Midbrain (tissue), 1 donor: ENCODE measurements at regions not wholly inside any gene's neighbourhood (a gene's known extent, or its start where the extent isn't known, plus 50 kb on each side); places are given as distances from the start of the nearest gene placed in this dataset.

Source experiments
- DNase-seq: peaks from one replicate; lab custom pipeline; 2025; lab: John Stamatoyannopoulos, UW

GRCh38 chr4:14841801-14842768 lies 160.2 kb upstream of the CPEB2 start:
- DNase-seq: no peak

DNA sequence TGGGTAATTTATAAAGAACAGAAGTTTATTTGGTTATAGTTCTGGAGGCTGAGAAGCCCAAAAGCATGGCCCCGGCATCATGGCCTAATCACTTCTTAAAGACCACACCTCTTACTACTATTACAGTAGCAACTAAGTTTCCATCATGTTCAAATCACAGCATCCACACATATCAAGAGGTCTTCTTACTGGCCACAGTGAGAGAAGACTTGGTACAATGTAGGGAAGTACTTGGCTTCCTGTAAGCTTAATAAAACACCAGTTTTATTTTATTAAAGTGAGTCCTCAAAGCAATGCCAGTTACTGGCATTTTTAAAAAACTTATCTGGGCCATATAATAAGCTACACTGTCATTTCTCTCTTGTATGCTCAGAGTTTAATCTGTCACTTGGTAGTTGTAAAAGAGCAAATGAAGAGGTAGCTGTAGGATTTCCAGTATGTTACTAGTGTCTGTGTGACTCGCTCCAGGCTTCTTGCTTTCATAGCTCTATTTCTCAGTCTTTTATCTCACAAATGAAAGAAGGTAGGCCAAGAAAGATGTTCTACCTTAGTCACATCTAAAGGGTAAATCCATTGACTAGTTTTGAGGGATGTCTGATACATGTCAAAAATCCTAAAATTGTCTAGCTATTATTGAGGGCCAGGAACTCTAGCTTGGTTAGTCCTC lies 159.2 kb upstream of the CPEB2 start:
- no peak for DNase-seq

DNA sequence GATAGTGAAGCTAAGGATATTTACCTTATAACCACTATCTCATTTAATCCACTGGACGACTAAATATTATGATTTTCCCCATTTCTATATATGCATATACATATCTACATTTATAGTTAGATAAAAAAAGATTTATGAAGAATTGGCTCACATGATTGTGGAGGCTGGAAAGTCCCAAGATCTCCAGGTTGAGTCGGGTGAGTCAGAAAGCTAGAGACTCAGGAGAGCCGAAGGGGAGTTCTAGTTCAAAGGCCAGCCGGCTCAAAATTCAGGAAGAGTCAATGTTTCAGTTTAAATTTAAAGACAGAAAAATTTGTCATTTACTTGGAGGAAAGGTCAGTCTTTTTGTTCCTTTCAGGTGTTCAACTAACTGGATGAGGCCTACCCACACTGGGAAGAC lies 158.2 kb upstream of the CPEB2 start:
- no peak for DNase-seq

GRCh38 chr4:14848229-14848628 lies 154.1 kb upstream of the CPEB2 start:
- DNase-seq: no peak

DNA sequence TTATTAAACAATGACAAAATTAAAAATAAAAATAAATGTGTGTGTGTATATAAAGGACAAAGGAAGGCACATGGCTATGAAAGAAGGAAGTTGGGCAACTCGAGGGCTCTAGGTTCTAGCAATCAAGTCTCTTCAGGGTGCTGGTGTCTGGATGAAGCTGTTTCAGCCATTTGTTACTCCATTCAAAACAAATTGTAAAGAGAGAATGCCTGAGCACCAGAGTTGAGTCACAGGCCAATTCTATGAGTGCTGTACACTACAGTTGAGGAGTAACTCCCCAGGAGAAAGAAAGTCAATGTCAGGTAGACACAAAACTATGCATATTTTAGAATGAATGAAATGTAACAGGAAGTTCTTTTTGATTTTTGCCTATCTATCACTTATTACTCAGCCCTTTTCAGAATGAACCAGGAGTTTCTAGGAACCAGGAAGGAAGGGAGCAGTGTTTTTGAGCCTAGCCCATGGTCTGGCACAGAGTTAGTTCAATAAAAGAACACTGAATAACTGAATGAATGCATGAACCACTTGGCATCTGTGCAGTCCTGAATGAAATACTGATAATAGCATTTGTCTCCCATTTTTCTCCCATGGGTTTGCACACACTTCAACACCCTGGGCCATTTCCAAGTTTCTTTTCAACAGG lies 151.7 kb upstream of the CPEB2 start:
- no peak for DNase-seq

GRCh38 chr4:14853176-14853943 lies 148.9 kb upstream of the CPEB2 start:
- DNase-seq: no peak

DNA sequence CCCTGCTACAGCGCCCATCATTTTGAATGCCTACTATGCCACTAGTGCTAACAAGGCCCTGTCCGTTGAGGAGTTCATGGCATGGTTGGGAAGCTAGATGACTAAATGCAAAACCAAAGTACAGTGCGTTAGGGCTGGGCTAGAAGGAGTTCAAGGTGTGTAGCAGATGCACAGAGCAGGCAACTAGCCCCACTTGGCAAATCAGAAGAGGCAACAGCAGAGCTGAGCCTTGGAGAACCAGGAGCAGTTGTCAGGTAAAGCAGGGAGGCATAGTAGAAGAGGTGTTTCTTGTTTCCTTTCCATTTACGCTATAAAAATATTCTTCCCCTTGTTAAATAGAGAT lies 146.6 kb upstream of the CPEB2 start:
- no peak for DNase-seq

- DNase-seq: no peak
Measured at GRCh38 chr4:14856062-14856933, 146.0 kb upstream of the CPEB2 start.

DNA sequence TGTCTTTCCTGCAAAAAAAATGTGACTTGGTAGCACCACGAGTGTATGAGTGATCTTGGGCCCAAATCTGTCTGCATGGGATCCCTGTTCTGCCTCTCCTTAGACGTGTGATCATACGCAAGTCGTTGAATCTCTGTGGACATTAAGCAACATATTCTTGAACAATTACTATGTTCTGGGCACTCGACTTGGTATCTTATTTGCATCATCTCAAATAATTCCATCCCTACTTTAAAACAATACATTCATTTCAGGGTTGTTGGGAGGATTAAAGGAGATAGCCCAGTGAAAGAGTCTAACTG lies 145.4 kb upstream of the CPEB2 start:
- DNase-seq: no peak

GRCh38 chr4:14857475-14857874 lies 144.8 kb upstream of the CPEB2 start:
- no peak for DNase-seq

DNA sequence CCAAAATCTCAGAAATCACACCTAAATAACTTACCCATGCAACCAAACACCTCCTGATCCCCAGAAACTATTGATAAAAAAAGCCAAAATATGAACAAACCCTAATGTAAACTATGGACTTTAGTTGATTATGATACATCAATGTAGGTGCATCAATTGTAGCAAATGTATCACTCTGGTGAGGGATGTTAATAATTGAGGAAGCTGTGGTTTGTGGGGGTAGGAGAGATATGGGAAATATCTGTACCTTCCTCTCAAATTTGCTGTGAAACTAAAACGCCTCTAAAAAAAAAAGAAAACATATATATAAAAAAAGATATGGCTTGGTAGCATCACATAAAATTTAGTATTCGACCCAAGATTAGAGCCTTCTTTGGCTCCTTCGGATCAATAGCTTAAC lies 144.3 kb upstream of the CPEB2 start:
- DNase-seq: no peak

DNA sequence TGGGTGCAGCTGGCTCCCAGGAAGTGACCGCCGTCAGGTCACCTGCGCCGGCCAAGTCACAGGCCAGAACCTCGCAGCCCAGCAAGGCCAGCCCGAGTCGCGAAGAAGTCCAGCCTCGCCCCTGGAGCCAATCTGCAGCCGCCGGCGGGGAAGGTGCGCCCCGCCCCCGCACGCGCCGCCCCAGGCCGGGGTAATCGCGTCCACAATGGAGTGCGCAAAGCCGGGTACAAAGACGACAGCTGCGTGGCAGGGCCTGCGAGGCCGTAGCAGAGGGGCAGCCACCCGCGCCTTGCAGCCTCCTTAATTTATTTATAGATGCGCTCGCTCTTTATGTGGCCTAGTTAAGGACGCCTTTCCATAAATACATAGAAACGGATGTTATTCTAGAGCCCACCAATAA lies 139.4 kb upstream of the CPEB2 start:
- no peak for DNase-seq

GRCh38 chr4:14863418-14864364 lies 138.6 kb upstream of the CPEB2 start:
- DNase-seq: no peak

GRCh38 chr4:14864365-14865030 lies 137.8 kb upstream of the CPEB2 start:
- peak; percentile 24 for DNase-seq

GRCh38 chr4:14865031-14865366 lies 137.3 kb upstream of the CPEB2 start:
- DNase-seq: no peak

DNA sequence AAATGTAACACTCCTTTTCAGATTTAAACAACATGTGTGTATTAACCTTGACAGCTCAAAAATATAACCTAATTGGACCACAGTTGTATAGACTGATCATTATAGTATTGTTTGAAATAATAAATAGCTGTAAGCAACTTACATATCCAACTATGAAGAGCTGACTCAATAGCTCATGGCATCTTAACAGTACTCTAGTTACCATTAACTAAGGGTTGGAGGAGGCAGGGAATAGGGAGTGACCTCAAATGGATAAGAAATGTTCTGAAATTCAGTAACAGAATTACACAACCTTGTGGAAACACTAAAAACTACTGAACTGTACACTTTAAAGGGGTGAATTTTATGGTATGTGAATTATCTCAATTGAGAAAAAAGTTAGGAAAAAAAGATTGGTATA lies 136.5 kb upstream of the CPEB2 start:
- no peak for DNase-seq

DNA sequence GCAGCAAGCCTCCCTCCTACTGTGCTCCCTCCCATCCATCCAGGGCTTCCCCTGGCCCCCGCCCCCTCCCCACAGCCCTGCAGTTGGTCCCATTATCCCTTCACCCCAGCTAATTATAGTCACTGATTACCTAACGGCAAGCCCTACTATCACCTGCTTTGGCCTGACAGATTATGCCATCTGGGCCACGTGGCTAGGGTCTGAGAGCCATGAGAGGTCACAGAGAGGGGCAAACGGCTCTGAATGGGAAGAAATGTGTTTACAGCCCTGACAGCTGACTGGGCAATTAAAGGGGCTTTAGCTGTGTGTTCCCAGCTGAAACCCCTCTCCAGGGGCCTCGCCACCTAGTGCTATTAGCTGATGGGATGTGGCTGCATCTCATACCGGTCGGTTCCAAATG lies 134.4 kb upstream of the CPEB2 start:
- DNase-seq: no peak

GRCh38 chr4:14868426-14869395 lies 133.6 kb upstream of the CPEB2 start:
- DNase-seq: no peak
